Naive B cell (primary cell): ENCODE measurements at regions not wholly inside any gene's neighbourhood (a gene's known extent, or its start where the extent isn't known, plus 50 kb on each side); places are given as distances from the start of the nearest gene placed in this dataset.
A peak's percentile ranks its signal among the peaks of the same experiment; 100 is the strongest.

Source experiments
- ATAC-seq, 2 donors: fragments of 150-1000 bp; cut with Tn5 transposase; 2 replicates each; pipeline ENCODE4 v1.10.0; 2021; ENCODE audit warnings: low read depth in 2 of 2, mild to moderate bottlenecking in 2 of 2, moderate library complexity in 2 of 2
- DNase-seq: peaks from one replicate; pipeline ENCODE4 v3.0.0; 2022
- H3K27ac Mint-ChIP-seq, 6 donors: one replicate each; pipeline ENCODE4 v1.8.0; 2020 to 2022; ENCODE audit warnings: mild to moderate bottlenecking in 6 of 6, mixed read lengths in 6 of 6, moderate library complexity in 5 of 6, inconsistent platforms in 2 of 6
- H3K27me3 Mint-ChIP-seq, 3 donors: one replicate each; pipeline ENCODE4 v1.8.0; 2021 to 2022; ENCODE audit warnings: mixed read lengths in 3 of 3, mild to moderate bottlenecking in 1 of 3
- H3K36me3 Mint-ChIP-seq, 2 donors: one replicate each; pipeline ENCODE4 v1.8.0; 2020 to 2022; ENCODE audit warnings: mixed read lengths in 2 of 2, inconsistent platforms in 1 of 2, mild to moderate bottlenecking in 1 of 2
- H3K4me1 Mint-ChIP-seq, 3 donors: one replicate each; pipeline ENCODE4 v1.8.0; 2020 to 2022; ENCODE audit warnings: mixed read lengths in 3 of 3, inconsistent platforms in 1 of 3, mild to moderate bottlenecking in 1 of 3, moderate library complexity in 1 of 3
- H3K4me3 Mint-ChIP-seq, 8 donors: one replicate each; pipeline ENCODE4 v1.8.0; 2020 to 2022; ENCODE audit warnings: mild to moderate bottlenecking in 8 of 8, mixed read lengths in 8 of 8, moderate library complexity in 8 of 8, inconsistent platforms in 2 of 8
- H3K9me3 Mint-ChIP-seq, 7 donors: one replicate each; pipeline ENCODE4 v1.8.0; 2020 to 2022; ENCODE audit warnings: mixed read lengths in 7 of 7, mild to moderate bottlenecking in 5 of 7, inconsistent platforms in 2 of 7, moderate library complexity in 1 of 7

DNA sequence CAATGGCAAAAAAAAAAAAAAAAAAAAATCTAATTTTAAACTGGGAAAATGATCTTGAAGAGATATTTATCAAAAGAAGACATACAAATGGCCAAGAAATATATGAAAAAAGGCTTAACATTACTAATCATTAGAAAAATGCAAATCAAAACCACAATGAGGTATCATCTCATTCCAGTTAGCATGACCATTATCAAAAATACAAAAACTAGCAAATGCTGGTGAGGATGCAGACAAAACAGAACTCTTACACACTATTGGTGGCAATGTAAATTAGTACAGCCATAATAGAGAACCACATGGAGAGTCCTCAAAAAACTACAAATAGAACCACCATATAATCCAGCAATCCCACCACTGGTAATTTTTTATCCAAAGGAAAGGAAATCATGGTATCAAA is 489.6 kb downstream of the TNS3 start:
- no peak overlapping the region for H3K4me3 Mint-ChIP-seq
- ATAC-seq = no peak
- no peaks in the 10 kb centered on the region for H3K9me3 Mint-ChIP-seq
- H3K27me3 Mint-ChIP-seq = peaks cover 19 to 21% (median 21%) of the 10 kb centered on the region in 3 donors
- H3K36me3 Mint-ChIP-seq = no peaks in the 10 kb centered on the region
- no peak overlapping the region for H3K27ac Mint-ChIP-seq
- DNase-seq = no peak
- H3K4me1 Mint-ChIP-seq = peaks cover 0 to 7% (median 0%) of the 10 kb centered on the region in 3 donors

DNA sequence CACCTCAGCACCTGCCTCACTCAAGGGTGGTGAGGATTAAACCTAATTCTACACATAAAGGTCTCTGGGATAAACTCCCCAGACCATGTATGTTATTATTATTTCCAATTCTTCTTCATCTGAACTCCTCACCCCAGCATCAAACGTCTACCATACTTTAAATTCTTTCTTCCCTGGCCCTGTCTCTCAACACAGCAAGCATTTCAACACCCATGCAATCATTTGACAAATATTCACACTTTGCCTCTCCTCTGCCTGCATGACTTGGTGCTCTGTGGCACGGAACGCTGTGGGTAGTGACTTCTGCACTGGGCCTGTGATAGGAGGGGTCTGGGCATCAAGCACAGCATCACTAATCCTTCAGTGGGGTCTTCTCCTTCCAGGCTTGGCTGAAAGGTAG is 490.8 kb downstream of the TNS3 start:
- H3K4me3 Mint-ChIP-seq = no peak overlapping the region
- peaks cover 0 to 7% (median 0%) of the 10 kb centered on the region in 3 donors for H3K4me1 Mint-ChIP-seq
- H3K9me3 Mint-ChIP-seq = no peaks in the 10 kb centered on the region

DNA sequence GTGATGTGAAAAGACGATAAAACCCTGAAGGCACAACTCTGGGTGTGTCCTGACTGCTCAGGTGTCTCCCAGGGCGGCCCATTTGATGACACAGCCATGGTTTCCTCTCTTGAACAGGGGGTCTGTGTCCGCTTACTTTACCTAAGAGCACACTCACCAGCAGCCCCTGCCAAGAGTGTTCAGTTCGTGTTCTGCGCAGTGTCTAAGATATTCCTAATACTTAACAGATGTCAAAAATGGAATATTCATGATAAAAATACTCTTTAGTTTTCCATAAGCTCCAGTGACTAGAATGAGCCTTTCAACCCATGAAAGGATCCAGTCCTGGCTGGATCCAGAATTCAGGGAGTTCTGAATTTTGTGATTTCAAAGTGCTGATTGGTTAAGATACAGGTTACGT is 492.4 kb downstream of the TNS3 start:
- no peak for ATAC-seq
- Mint-ChIP-seq H3K27me3 (peaks cover 19 to 21% (median 21%) of the 10 kb centered on the region in 3 donors), H3K36me3 (no peaks in the 10 kb centered on the region), H3K4me3 (no peak overlapping the region), H3K27ac (no peak overlapping the region), H3K4me1 (peaks cover 0 to 7% (median 0%) of the 10 kb centered on the region in 3 donors), H3K9me3 (no peaks in the 10 kb centered on the region)
- DNase-seq = no peak

More for the DNA sequence above, 490.8 kb downstream of the TNS3 start:
- Mint-ChIP-seq H3K36me3 (no peaks in the 10 kb centered on the region), H3K27ac (no peak overlapping the region), H3K27me3 (peaks cover 19 to 21% (median 21%) of the 10 kb centered on the region in 3 donors)
- ATAC-seq (no peak), DNase-seq (no peak)

DNA sequence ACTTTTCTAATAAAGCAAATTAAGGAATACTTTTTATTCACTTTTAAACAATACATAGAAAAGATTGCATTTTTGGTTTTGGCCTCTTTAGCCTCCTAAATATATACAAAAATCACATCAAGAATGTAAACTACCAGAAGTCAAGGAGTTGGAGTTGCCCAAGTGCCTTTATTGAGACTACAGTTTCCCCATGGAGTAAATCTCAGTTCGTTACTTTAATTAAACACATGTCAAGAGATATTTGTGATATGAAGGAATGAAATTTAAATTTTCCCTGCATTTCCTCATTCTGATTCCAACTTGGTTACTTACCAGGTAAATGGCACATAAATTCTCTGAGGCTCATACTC is 492.9 kb downstream of the TNS3 start:
- no peaks in the 10 kb centered on the region for H3K9me3 Mint-ChIP-seq
- H3K4me3 Mint-ChIP-seq = no peak overlapping the region
- ATAC-seq (no peak), DNase-seq (no peak)
- H3K27me3 Mint-ChIP-seq = peaks cover 17 to 21% (median 18%) of the 10 kb centered on the region in 3 donors
- H3K4me1 Mint-ChIP-seq = peaks cover 0 to 7% (median 0%) of the 10 kb centered on the region in 3 donors
- H3K27ac Mint-ChIP-seq = no peak overlapping the region
- H3K36me3 Mint-ChIP-seq = no peaks in the 10 kb centered on the region

DNA sequence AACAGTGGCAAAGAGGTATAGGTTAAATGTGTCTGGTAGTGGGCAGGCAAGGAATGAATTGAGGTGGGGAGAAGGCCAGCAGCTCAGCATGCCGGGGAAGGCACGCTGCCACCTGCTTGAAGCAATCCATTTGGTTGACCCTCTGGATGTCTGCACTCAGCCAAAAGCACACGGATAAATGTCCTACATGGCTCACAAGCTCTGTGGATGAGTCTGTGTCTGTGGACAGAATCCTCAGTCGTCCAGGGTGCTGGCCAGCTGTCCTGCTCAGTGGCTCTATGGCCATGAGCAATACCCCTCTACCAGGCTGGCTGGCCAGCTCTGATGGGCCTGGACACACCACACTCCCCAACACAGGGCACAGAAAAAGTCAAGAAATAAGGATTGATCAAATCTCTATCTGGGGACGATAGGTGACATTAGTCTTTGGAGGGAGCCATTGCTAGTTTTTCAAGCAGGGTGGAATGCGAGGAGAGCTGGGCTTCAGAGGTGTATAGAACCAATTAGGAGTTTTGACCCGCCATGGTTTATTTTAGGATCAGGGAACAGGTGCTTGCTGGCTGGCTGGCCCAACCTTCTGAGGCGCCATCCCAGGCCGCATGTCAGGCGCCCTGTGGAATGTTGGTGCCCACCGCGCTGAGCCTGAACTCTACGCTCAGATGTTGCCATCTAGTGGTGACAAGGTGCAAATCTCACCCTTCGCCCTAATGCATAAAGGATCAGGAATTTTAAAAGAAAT is 493.4 kb downstream of the TNS3 start:
- ATAC-seq = peak in 1 of 2 donors; percentile 53
- peak; percentile 18 for DNase-seq
- peak overlapping the region in 1 of 8 donors; percentile 51 for H3K4me3 Mint-ChIP-seq
- no peaks in the 10 kb centered on the region for H3K9me3 Mint-ChIP-seq
- H3K36me3 Mint-ChIP-seq = no peaks in the 10 kb centered on the region
- H3K4me1 Mint-ChIP-seq = peaks cover 0 to 7% (median 0%) of the 10 kb centered on the region in 3 donors
- peaks cover 14 to 21% (median 16%) of the 10 kb centered on the region in 3 donors for H3K27me3 Mint-ChIP-seq
- H3K27ac Mint-ChIP-seq = peak overlapping the region in 1 of 6 donors; percentile 15

DNA sequence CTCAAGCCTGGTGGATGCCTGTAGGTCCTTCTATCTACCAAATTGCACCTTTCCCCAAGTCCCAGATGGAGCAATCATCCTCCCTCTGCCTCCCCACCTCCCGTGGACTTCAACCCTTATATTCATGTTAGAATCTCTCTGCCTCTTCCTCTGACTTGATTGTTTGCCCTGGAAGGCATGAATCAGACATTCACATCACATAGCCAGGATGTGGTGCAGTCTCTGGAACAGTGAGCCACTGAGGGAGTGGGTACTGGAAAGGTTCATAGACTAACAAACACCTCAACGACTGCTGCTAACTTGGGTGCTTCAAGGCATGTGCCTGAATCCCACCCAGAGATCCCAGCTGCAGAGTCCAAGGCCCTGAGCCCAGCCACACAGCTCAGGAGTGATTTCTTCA is 494.0 kb downstream of the TNS3 start:
- no peak for ATAC-seq
- DNase-seq = no peak
- H3K27ac Mint-ChIP-seq = peak overlapping the region in 1 of 6 donors; percentile 79
- H3K4me3 Mint-ChIP-seq = no peak overlapping the region
- H3K27me3 Mint-ChIP-seq = peaks cover 14 to 21% (median 16%) of the 10 kb centered on the region in 3 donors
- no peaks in the 10 kb centered on the region for H3K9me3 Mint-ChIP-seq
- H3K36me3 Mint-ChIP-seq = no peaks in the 10 kb centered on the region
- H3K4me1 Mint-ChIP-seq = peaks cover 0 to 7% (median 0%) of the 10 kb centered on the region in 3 donors

DNA sequence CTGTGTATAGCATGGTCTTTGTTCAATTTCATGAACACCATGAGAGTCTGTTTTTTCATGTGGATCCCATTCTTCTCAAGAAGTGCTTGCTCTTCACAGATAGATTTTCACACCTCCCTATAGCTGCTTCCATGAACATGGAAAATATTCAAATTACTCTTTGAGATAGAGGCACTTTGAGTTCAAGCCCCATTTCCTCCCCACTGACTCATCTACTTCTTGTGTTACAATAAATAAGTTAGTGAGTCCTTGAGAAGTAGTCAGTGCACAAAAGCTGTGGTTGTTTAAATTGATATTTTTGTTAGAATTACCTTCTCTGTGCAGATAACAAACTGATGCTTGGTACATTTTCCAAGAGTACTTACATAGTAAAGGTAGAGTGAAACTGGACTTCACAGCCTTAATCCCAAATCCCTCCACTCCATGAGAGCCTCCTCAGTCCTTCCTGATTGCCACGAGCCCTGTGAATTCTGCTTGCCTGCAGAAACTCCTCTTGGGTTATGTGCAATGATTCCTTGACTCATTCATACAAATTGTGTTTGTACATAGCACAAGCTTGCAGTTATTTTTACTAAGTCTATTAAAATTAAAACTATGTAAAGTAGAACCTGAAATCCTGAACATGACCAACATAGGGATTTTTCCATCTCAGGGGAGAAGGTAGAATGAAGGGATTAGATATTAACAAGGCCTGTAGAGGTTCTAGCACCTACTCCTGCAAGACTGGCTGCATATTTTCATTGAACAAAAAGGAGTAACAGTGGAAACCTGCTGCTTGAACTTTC is 496.2 kb downstream of the TNS3 start:
- H3K36me3 Mint-ChIP-seq = no peaks in the 10 kb centered on the region
- no peak overlapping the region for H3K4me3 Mint-ChIP-seq
- DNase-seq = no peak
- H3K4me1 Mint-ChIP-seq = peaks cover 0 to 7% (median 0%) of the 10 kb centered on the region in 3 donors
- H3K27me3 Mint-ChIP-seq = peaks cover 4 to 10% (median 9%) of the 10 kb centered on the region in 3 donors
- H3K27ac Mint-ChIP-seq = no peak overlapping the region
- H3K9me3 Mint-ChIP-seq = no peaks in the 10 kb centered on the region
- ATAC-seq = no peak

DNA sequence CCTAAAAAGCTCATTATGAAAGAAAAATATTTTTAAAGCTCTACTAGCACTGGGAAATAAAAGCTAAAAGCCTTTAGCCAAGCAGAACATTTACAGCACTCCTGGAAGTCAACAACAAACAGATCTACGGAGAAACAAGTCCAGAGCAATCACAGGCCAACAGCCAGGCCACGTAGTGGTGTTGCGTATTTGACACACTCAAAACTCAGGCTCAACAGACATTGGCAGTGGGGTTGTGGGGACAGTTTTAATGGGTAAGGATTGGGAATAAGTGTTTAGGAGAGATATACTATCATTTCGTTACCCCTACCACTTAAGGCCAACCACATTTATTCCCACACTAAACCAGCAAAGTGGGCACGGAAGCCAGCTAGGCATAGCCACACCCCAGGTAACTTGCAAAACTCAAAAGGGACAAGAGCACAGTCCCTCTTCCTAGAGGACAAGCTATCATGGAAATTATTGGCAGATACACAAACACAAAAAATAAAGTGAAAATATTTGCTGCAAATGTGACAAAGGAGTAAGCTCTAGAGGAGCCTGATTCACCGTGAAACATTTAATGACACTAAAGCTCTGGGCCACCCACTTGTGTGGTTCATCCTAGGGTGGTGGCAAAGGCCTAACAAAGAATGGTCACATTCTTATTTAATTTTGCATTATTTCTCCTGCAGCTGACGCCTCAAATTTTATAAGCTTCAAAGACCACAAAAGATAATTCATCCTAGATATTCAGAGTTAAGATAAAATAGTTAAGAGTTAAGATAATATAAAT is 498.2 kb downstream of the TNS3 start:
- Mint-ChIP-seq H3K9me3 (no peaks in the 10 kb centered on the region), H3K4me1 (peaks cover 0 to 6% (median 2%) of the 10 kb centered on the region in 3 donors), H3K27ac (no peak overlapping the region), H3K36me3 (no peaks in the 10 kb centered on the region), H3K27me3 (peaks cover 11 to 13% (median 11%) of the 10 kb centered on the region in 3 donors), H3K4me3 (no peak overlapping the region)
- no peak for ATAC-seq
- DNase-seq = no peak

DNA sequence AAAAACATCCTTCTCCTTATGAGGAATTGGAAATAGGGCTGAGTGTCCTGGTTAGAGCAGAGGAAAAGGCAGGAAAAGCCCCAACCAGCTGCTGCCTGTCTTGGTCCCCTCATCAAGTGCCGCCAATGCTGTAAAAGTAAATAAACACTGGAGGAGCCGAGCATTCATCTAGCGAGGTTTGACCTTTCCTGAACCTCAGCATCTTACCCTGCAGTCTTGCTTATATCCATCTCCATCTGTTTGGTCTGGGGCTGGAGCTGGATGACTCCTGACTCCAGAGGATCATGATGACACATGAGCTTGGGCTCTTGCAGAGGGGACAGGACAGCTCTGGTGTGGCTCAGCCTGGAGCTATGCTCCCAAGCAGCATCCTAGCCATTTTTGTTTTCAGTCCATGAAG is 501.1 kb downstream of the TNS3 start:
- ATAC-seq (no peak), DNase-seq (no peak)
- H3K4me1 Mint-ChIP-seq = peaks cover 0 to 6% (median 0%) of the 10 kb centered on the region in 3 donors
- H3K9me3 Mint-ChIP-seq = peaks cover 0 to 2% (median 0%) of the 10 kb centered on the region in 7 donors
- peaks cover 11 to 13% (median 11%) of the 10 kb centered on the region in 3 donors for H3K27me3 Mint-ChIP-seq
- H3K27ac Mint-ChIP-seq = no peak overlapping the region
- no peaks in the 10 kb centered on the region for H3K36me3 Mint-ChIP-seq
- H3K4me3 Mint-ChIP-seq = no peak overlapping the region

DNA sequence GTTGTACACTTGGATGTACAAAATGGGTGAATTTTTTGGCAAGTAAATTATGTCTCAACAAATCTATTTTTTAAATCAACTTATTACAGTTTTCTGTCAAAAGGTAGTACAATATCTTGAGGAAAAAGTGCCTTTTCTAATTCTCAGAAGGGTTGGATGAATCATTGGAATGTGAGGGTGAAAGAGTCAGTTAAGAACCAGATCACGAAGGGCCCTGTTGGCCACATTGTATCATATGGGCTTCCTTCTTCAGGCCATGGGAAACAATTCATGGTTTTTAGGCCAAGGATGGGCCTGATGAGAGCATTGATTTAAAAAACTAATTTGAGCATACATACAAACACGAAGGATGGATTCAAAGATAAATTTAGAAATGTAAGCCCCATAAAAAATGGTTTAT is 503.7 kb downstream of the TNS3 start:
- peaks cover 0 to 2% (median 0%) of the 10 kb centered on the region in 7 donors for H3K9me3 Mint-ChIP-seq
- no peaks in the 10 kb centered on the region for H3K36me3 Mint-ChIP-seq
- H3K27me3 Mint-ChIP-seq = peaks cover 11 to 19% (median 18%) of the 10 kb centered on the region in 3 donors
- no peak overlapping the region for H3K27ac Mint-ChIP-seq
- no peak for DNase-seq
- peaks cover 0 to 9% (median 0%) of the 10 kb centered on the region in 3 donors for H3K4me1 Mint-ChIP-seq
- no peak for ATAC-seq
- no peak overlapping the region for H3K4me3 Mint-ChIP-seq

DNA sequence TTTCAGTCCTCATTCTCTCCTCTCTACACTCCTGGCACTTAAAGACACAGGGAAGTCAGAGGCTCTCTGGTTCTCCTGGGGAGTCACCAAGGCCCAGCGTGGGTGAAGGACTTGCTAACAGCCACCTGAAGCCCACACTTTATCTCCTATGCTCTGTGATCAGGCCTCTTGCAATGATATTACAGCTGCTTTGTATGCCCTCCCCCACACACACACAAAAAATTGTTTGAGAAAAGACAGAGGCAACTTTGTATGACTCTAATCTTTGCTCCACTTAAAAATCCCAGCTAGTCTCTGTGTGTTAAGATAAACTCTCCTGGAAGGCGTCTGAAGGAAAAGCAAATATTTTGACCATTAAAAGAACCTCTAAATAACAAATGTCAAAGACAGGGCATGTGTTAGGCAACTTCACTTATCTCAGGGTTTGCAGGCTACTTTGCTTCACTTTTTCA is 507.2 kb downstream of the TNS3 start:
- Mint-ChIP-seq H3K4me1 (peaks cover 0 to 7% (median 0%) of the 10 kb centered on the region in 3 donors), H3K27ac (no peak overlapping the region), H3K27me3 (peaks cover 7 to 16% (median 12%) of the 10 kb centered on the region in 3 donors), H3K9me3 (peaks cover 0 to 2% (median 0%) of the 10 kb centered on the region in 7 donors), H3K36me3 (no peaks in the 10 kb centered on the region), H3K4me3 (no peak overlapping the region)
- DNase-seq = no peak
- no peak for ATAC-seq

DNA sequence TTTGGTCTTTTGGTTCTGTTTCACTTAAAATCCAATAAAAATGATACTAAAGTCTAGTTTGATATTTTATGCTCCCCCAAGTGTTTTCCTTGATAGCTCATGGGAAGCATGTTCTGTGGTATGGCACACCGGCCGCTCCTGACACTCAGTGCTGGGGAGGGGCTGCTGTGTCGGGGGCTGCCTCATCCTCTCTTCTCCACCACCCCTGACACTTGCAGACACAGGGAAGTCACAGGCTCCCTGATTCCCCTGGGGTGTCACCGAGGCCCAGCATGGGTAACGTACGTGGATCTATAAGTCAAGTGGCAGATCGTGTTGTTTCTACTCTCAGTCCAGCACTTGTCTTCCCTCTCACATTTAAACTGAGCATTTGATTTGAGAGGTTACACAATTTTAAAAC is 508.6 kb downstream of the TNS3 start:
- H3K27me3 Mint-ChIP-seq = peaks cover 0 to 9% (median 9%) of the 10 kb centered on the region in 3 donors
- peaks cover 0 to 2% (median 0%) of the 10 kb centered on the region in 7 donors for H3K9me3 Mint-ChIP-seq
- ATAC-seq (no peak), DNase-seq (no peak)
- H3K4me1 Mint-ChIP-seq = peaks cover 0 to 4% (median 0%) of the 10 kb centered on the region in 3 donors
- peak overlapping the region in 1 of 6 donors; percentile 40 for H3K27ac Mint-ChIP-seq
- no peak overlapping the region for H3K4me3 Mint-ChIP-seq
- no peaks in the 10 kb centered on the region for H3K36me3 Mint-ChIP-seq

DNA sequence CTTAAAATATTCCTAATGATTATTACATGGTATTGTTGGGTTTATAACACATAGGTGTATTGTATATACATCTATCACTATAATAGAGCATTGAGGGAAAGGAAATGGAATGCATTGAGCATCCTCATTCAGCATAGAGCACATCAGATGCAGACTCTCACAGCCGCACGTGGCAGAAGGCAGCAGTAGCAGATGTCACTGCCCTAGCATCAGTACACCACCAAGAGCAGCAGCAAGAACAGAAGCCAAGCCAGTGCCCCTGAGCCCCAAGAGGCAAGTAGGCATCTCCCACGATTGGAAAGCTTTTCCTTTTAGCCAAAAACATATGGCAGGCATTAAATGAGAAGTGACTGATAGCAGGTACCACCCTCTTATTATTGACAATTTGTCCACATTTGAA is 510.0 kb downstream of the TNS3 start:
- ATAC-seq (no peak), DNase-seq (no peak)
- Mint-ChIP-seq H3K4me1 (peaks cover 0 to 4% (median 0%) of the 10 kb centered on the region in 3 donors), H3K27ac (no peak overlapping the region), H3K27me3 (peaks cover 6 to 16% (median 9%) of the 10 kb centered on the region in 3 donors), H3K9me3 (peaks cover 0 to 2% (median 0%) of the 10 kb centered on the region in 7 donors), H3K4me3 (no peak overlapping the region), H3K36me3 (no peaks in the 10 kb centered on the region)
